ENCODE measurements at regions not wholly inside any gene's neighbourhood (a gene's known extent, or its start where the extent isn't known, plus 50 kb on each side); places are given as distances from the start of the nearest gene placed in this dataset.

DNA sequence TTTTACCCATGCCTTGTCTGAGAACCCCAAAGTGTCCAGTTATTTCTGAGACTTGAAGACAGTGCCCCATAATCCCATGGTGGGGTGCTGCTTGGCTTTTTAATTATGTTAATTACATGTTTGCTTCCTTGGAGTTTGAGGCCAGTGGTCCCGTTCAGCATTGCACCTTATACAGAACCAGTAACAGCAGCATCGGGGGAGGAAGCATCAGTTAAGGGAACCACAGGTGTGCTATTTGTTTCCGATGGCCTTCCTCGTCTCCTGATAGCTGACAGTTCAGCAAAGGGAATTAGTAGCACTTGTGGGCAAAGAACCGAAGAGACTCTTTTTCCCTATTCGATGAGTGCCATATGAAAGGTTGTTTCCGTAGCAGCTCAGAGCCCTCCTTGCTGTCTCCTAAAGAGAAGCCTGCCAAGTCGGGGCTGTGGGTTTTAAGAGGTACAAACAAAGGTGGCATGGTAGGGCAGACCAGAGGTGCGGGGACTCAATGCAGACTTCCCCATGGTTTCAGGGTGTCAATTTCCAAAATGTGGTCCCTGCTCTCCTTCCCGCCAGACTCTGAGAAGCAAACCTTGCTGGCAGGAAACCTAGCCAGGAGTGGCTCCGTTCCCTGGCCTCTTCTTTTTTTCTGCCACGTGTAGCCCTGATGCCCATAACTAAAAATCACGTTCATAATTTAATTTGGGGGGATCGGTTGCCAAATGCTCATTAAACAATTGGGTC, 225.2 kb upstream of the TSHZ3 start:
- TF ChIP-seq, protein P1, sequence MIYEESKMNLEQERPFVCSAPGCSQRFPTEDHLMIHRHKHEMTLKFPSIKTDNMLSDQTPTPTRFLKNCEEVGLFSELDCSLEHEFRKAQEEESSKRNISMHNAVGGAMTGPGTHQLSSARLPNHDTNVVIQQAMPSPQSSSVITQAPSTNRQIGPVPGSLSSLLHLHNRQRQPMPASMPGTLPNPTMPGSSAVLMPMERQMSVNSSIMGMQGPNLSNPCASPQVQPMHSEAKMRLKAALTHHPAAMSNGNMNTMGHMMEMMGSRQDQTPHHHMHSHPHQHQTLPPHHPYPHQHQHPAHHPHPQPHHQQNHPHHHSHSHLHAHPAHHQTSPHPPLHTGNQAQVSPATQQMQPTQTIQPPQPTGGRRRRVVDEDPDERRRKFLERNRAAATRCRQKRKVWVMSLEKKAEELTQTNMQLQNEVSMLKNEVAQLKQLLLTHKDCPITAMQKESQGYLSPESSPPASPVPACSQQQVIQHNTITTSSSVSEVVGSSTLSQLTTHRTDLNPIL (CRISPR knock-in tag; IDR thresholded peaks at IDR 0.05; ENCODE audit: low read depth) = no peak
- TF ChIP-seq PPARA (CRISPR knock-in tag; IDR thresholded peaks at IDR 0.05; ENCODE audit: borderline replicate concordance) = no peak
- TF ChIP-seq RARB (CRISPR knock-in tag; IDR thresholded peaks at IDR 0.05) = no peak
- TF ChIP-seq ARNTL (CRISPR knock-in tag; IDR thresholded peaks at IDR 0.05; ENCODE audit: borderline replicate concordance, low read depth) = no peak
- TF ChIP-seq ZNF8 (CRISPR knock-in tag; IDR thresholded peaks at IDR 0.05) = no peak
- TF ChIP-seq ESRRG (CRISPR knock-in tag; IDR thresholded peaks at IDR 0.05) = no peak
- TF ChIP-seq ZNF565 (CRISPR knock-in tag; conservative IDR thresholded peaks at IDR 0.05; ENCODE audit: low read depth) = no peak
- TF ChIP-seq, protein P2, sequence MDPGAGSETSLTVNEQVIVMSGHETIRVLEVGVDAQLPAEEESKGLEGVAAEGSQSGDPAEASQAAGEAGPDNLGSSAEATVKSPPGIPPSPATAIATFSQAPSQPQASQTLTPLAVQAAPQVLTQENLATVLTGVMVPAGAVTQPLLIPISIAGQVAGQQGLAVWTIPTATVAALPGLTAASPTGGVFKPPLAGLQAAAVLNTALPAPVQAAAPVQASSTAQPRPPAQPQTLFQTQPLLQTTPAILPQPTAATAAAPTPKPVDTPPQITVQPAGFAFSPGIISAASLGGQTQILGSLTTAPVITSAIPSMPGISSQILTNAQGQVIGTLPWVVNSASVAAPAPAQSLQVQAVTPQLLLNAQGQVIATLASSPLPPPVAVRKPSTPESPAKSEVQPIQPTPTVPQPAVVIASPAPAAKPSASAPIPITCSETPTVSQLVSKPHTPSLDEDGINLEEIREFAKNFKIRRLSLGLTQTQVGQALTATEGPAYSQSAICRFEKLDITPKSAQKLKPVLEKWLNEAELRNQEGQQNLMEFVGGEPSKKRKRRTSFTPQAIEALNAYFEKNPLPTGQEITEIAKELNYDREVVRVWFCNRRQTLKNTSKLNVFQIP (CRISPR knock-in tag; IDR thresholded peaks at IDR 0.05; ENCODE audit: borderline replicate concordance, low read depth) = no peak
- TF ChIP-seq SNAI2 (CRISPR knock-in tag; IDR thresholded peaks at IDR 0.05) = no peak
- no peak for TF ChIP-seq TOX (CRISPR knock-in tag; IDR thresholded peaks at IDR 0.05; ENCODE audit: borderline replicate concordance)
- TF ChIP-seq GLIS3 (CRISPR knock-in tag; IDR thresholded peaks at IDR 0.05) = no peak
- TF ChIP-seq ZFP30 (CRISPR knock-in tag; IDR thresholded peaks at IDR 0.05) = no peak
- TF ChIP-seq, protein P3, sequence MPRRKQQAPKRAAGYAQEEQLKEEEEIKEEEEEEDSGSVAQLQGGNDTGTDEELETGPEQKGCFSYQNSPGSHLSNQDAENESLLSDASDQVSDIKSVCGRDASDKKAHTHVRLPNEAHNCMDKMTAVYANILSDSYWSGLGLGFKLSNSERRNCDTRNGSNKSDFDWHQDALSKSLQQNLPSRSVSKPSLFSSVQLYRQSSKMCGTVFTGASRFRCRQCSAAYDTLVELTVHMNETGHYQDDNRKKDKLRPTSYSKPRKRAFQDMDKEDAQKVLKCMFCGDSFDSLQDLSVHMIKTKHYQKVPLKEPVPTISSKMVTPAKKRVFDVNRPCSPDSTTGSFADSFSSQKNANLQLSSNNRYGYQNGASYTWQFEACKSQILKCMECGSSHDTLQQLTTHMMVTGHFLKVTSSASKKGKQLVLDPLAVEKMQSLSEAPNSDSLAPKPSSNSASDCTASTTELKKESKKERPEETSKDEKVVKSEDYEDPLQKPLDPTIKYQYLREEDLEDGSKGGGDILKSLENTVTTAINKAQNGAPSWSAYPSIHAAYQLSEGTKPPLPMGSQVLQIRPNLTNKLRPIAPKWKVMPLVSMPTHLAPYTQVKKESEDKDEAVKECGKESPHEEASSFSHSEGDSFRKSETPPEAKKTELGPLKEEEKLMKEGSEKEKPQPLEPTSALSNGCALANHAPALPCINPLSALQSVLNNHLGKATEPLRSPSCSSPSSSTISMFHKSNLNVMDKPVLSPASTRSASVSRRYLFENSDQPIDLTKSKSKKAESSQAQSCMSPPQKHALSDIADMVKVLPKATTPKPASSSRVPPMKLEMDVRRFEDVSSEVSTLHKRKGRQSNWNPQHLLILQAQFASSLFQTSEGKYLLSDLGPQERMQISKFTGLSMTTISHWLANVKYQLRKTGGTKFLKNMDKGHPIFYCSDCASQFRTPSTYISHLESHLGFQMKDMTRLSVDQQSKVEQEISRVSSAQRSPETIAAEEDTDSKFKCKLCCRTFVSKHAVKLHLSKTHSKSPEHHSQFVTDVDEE (CRISPR knock-in tag; IDR thresholded peaks at IDR 0.05) = no peak
- TF ChIP-seq, protein P4, sequence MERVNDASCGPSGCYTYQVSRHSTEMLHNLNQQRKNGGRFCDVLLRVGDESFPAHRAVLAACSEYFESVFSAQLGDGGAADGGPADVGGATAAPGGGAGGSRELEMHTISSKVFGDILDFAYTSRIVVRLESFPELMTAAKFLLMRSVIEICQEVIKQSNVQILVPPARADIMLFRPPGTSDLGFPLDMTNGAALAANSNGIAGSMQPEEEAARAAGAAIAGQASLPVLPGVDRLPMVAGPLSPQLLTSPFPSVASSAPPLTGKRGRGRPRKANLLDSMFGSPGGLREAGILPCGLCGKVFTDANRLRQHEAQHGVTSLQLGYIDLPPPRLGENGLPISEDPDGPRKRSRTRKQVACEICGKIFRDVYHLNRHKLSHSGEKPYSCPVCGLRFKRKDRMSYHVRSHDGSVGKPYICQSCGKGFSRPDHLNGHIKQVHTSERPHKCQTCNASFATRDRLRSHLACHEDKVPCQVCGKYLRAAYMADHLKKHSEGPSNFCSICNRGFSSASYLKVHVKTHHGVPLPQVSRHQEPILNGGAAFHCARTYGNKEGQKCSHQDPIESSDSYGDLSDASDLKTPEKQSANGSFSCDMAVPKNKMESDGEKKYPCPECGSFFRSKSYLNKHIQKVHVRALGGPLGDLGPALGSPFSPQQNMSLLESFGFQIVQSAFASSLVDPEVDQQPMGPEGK (CRISPR knock-in tag; IDR thresholded peaks at IDR 0.05; ENCODE audit: borderline replicate concordance) = no peak
- no peak for TF ChIP-seq BACH2 (CRISPR knock-in tag; IDR thresholded peaks at IDR 0.05; ENCODE audit: borderline replicate concordance)
- ATAC-seq = no peak

DNA sequence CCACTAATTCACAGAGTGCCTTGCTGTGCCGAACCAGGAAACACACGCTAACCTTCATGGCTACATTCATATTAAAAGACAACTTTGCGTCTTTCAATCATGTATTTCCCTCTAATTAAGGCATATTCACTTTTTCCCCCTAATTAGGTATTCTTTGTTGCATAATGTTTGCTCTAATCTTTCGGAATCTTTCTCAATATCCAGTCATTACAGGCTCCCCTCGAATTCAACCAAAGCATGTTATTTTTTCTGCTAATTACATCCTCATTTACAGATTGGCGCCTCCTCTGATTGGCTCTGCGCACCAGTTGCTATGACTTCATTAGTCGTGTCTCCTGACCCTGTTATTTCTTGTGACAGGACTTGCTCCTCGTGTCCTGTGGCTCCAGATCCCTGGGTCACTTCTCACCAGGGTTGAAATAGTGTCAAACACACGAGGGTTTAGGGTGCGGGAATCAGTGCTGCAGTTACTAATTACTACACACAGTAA, 226.7 kb upstream of the TSHZ3 start:
- ATAC-seq = no peak
- TF ChIP-seq ESRRG (CRISPR knock-in tag; IDR thresholded peaks at IDR 0.05) (no peak), PPARA (CRISPR knock-in tag; IDR thresholded peaks at IDR 0.05; ENCODE audit: borderline replicate concordance) (no peak), RARB (CRISPR knock-in tag; IDR thresholded peaks at IDR 0.05) (no peak), ISL1 (CRISPR knock-in tag; IDR thresholded peaks at IDR 0.05) (no peak), TCF4 (CRISPR knock-in tag; IDR thresholded peaks at IDR 0.05; ENCODE audit: borderline replicate concordance) (no peak), SNAI2 (CRISPR knock-in tag; IDR thresholded peaks at IDR 0.05) (no peak), GLIS3 (CRISPR knock-in tag; IDR thresholded peaks at IDR 0.05) (no peak), TOX (CRISPR knock-in tag; IDR thresholded peaks at IDR 0.05; ENCODE audit: borderline replicate concordance) (no peak), ZNF565 (CRISPR knock-in tag; conservative IDR thresholded peaks at IDR 0.05; ENCODE audit: low read depth) (no peak), ZFP30 (CRISPR knock-in tag; IDR thresholded peaks at IDR 0.05) (no peak), ZC3H10 (CRISPR knock-in tag; IDR thresholded peaks at IDR 0.05) (no peak), ZNF8 (CRISPR knock-in tag; IDR thresholded peaks at IDR 0.05) (no peak), ARNTL (CRISPR knock-in tag; IDR thresholded peaks at IDR 0.05; ENCODE audit: borderline replicate concordance, low read depth) (no peak), CSDC2 (CRISPR knock-in tag; IDR thresholded peaks at IDR 0.05) (no peak)
- TF ChIP-seq, protein P4 (CRISPR knock-in tag; IDR thresholded peaks at IDR 0.05; ENCODE audit: borderline replicate concordance) = no peak
- TF ChIP-seq, protein P2 (CRISPR knock-in tag; IDR thresholded peaks at IDR 0.05; ENCODE audit: borderline replicate concordance, low read depth) = no peak
- TF ChIP-seq, protein P5, sequence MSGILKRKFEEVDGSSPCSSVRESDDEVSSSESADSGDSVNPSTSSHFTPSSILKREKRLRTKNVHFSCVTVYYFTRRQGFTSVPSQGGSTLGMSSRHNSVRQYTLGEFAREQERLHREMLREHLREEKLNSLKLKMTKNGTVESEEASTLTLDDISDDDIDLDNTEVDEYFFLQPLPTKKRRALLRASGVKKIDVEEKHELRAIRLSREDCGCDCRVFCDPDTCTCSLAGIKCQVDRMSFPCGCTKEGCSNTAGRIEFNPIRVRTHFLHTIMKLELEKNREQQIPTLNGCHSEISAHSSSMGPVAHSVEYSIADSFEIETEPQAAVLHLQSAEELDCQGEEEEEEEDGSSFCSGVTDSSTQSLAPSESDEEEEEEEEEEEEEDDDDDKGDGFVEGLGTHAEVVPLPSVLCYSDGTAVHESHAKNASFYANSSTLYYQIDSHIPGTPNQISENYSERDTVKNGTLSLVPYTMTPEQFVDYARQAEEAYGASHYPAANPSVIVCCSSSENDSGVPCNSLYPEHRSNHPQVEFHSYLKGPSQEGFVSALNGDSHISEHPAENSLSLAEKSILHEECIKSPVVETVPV (CRISPR knock-in tag; IDR thresholded peaks at IDR 0.05) = no peak
- TF ChIP-seq, protein P1 (CRISPR knock-in tag; IDR thresholded peaks at IDR 0.05; ENCODE audit: low read depth) = no peak
